C4-2B (cell line): ENCODE measurements at regions not wholly inside any gene's neighbourhood (a gene's known extent, or its start where the extent isn't known, plus 50 kb on each side); places are given as distances from the start of the nearest gene placed in this dataset.
"Not testable (repeated sequence)": the region's sequence is repeated elsewhere in the genome, so short reads cannot be mapped to it uniquely, and the experiment has no call there.

Experiments used
- H3K27ac ChIP-seq: fragments of 450-650 bp; 2 replicates; pipeline ENCODE4 v1.5.1; 2017
- ZFX ChIP-seq: fragments of 450-650 bp; IDR thresholded peaks from 2 replicates; pipeline ENCODE4 v1.6.1; 2017
- TF ChIP-seq, protein P1 (sequence below): fragments of 450-650 bp; conservative IDR thresholded peaks from 2 replicates; pipeline ENCODE4 v1.5.1; 2017; ENCODE audit warnings: mild to moderate bottlenecking

DNA sequence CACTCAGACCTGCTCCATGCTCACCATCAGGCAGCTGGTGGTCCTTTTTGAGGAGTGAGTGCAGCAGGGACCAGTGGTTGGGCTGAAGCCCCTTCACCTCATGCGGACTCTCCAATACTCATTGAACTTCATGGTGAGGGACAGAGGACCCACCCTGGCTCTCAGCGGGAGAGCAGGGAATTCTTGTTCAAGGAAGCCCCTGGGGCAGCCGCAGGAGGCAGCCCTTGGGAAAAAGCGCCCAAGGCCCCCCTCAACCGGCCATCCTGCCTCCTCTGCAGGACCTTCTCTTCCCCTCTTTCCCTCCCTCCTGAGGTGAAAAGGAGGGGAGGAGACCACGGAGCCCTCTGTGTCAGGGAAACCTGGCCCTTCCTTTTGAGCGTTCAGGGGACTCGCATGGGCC, 4510.9 kb upstream of the OR11H1 start:
- not testable (repeated sequence) for H3K27ac ChIP-seq

DNA sequence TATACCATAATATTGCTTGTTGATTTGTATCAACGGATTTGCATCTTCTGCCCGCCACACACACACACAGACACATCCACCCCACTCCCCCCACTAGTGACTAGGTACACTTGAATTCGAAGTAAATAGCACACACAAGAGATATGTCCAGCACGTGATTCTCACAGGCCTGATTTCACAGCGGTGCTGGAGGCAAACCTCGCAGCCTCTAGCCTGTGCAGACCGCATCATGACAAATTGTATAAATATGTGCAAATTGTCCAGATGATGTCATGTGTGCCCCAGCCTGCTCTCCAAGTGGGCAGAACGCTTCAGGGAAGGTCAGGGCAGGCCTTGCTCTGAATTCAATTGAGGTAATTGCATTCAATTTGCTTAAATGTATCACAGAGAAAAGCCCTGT, 4507.5 kb upstream of the OR11H1 start:
- not testable (repeated sequence) for H3K27ac ChIP-seq

DNA sequence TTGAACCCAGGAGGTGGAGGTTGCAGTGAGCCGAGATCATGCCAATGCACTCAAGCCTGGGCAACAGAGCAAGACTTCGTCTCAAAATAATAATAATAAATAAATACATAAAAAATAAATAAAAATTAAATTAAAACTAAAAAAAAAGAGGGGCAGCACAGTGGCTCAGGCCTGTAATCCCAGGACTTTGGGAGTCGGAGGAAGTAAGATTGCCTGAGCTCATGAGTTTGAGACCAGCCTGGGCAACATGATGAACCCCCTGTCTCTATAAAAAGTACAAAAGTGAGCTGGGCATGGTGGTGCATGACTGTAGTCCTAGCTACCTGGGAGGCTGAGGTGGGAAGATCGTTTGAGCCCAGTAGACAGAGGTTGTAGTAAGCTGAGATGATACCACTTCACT, 4501.5 kb upstream of the OR11H1 start:
- H3K27ac ChIP-seq, result not testable (repeated sequence)

DNA sequence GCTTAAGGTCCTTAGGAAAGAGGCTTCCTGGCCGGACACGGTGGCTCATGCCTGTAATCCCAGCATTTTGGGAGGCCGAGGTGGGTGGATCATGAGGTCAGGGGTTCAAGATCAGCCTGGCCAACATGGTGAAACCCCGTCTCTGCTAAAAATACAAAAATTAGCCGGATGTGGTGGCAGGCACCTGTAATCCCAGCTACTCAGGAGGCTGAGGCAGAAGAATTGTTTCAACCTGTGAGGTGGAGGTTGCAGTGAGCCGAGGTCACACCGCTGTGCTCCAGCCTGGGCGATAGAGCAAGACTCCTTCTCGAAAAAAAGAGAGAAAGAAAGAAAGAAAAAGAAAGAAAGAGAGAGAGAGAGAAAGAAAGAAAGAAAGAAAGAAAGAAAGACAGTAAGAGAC, 4500.9 kb upstream of the OR11H1 start:
- H3K27ac ChIP-seq, result not testable (repeated sequence)

DNA sequence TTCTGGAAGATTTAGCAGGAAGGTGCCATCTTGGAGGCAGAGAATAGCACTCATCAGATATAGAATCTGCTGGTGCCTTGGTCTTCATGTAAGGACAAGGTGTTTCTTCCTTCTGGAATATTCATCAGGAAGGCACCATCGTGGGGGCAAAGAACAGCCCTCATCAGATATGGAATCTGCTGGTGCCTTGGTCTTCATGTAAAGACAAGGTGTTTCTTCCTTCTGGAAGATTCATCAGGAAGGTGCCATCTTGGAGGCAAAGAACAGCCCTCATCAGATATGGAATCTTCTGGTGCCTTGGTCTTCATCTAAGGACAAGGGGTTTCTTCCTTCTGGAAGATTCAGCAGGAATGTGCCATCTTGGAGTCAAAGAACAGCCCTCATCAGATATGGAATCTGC, 4500.5 kb upstream of the OR11H1 start:
- not testable (repeated sequence) for H3K27ac ChIP-seq

DNA sequence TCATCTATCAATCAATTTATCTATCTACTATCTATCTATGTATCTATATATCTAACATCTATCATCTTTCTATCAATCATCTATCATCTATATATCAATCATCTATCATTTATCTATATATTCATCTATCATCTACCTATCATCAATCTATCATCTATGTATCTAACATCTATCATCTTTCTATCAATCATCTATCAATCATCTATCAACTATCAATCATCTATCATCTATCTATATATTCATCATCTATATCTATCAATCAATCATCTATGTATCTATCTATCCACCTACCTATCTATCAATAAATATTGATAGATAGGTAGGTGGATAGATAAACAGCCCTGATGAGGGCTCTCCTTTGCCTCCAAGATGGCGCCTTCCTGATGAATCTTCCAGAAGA, 4499.8 kb upstream of the OR11H1 start:
- H3K27ac ChIP-seq, result not testable (repeated sequence)

DNA sequence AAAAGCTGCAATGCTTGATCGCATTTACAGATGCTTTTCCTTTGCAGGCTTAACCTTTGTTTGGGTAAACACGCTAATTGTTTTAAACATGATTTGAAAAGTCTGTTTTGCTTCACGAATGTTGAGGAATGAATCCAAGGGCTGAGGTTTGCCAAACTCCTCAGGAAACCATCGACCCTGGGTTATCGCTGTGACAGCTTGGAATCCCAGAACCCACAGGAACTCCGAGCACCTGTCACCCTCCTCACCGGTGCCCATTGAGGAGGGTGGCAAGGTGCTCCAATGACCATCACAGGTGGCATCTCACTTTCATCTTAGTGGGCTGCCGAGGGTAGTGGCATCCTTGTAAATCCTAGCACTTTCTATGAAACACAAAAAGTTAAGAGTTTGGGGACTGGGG, 4498.5 kb upstream of the OR11H1 start:
- H3K27ac ChIP-seq, result not testable (repeated sequence)

DNA sequence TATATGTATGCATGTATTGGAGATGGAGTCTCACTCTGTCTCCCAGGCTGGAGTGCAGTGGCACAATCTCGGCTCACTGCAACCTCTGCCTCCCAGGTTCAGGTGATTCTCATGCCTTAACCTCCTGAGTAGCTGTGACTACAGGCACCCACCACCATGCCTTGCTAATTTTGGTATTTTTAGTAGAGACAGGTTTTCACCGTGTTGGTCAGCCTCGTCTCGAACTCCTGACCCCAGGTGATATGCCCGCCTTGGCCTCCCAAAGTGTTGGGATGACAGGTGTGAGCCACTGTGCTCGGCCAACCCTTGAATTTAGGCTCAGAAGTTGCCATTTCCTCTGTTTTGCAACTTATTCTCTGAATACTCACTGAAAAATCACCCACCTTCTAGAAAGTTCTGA, 4498.0 kb upstream of the OR11H1 start:
- not testable (repeated sequence) for H3K27ac ChIP-seq

DNA sequence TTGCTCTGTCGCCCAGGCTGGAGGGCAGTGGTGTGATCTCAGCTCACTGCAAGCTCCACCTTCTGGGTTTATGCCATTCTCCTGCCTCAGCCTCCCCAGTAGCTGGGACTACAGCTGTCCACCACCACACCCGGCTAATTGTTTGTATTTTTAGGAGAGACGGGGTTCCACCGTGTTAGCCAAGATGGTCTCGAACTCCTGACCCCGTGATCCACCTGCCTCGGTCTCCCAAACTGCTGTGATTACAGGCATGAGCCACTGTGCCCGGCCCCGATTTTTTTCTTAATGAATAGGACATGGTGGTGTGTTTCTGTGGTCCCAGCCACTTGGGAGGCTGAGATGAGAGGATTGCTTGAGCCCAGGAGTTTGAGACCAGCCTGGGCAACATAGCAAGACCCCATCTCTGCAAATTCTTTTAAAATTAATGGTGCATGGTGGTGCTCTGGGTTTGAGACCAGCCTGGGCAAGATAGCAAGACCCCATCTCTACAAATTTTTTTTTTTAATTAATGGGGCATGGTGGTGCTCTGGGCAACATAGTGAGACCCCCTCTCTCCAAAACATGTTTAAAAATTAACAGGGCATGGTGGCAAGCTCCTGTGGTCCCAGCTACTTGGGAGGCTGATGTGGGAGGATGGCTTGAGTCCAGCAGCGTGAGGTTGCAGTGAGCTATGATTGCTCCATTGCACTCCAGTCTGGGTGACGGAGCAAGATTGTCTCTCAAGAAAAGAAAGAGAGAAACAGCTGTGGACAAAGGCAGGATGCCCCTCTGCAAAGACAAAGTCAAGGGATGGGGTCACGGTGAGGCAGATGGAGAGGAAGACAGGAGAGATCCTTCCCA, 4497.2 kb upstream of the OR11H1 start:
- H3K27ac ChIP-seq, result not testable (repeated sequence)

DNA sequence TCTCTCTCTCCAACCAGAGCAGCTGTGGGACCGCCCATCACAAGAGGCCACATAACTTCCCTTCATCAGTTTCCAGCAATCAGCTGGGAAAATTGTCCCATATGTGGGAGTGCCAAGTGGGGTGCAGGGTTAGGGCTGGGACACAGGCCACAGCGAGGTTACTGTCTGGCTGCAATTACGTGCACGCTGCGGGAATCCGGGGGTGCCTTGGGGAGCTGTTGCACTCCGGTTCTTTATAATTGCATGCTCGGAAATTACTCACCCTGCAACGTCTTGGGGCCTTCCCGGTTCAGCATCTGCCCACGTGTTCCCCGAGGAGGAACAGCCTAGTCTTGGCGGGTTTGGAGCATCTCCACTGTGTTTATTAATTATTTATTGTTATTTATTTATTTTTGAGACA, 4495.9 kb upstream of the OR11H1 start:
- H3K27ac ChIP-seq, result not testable (repeated sequence)

DNA sequence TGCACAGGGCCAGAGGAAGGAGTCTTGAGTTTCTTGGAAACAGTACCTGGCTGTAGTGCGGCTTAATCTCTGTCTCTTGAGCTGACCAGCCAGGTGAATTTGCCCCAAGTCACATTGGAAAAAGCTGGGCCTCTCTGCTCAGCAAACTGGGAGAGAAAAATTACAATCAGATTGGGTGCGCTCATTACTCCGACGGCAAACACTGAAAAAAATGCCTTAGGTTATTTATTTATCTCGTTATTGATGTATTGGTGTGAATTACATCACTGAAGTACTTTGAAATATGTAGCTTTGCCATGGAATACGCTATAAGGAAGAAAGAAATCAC, 4493.4 kb upstream of the OR11H1 start:
- H3K27ac ChIP-seq, result not testable (repeated sequence)

DNA sequence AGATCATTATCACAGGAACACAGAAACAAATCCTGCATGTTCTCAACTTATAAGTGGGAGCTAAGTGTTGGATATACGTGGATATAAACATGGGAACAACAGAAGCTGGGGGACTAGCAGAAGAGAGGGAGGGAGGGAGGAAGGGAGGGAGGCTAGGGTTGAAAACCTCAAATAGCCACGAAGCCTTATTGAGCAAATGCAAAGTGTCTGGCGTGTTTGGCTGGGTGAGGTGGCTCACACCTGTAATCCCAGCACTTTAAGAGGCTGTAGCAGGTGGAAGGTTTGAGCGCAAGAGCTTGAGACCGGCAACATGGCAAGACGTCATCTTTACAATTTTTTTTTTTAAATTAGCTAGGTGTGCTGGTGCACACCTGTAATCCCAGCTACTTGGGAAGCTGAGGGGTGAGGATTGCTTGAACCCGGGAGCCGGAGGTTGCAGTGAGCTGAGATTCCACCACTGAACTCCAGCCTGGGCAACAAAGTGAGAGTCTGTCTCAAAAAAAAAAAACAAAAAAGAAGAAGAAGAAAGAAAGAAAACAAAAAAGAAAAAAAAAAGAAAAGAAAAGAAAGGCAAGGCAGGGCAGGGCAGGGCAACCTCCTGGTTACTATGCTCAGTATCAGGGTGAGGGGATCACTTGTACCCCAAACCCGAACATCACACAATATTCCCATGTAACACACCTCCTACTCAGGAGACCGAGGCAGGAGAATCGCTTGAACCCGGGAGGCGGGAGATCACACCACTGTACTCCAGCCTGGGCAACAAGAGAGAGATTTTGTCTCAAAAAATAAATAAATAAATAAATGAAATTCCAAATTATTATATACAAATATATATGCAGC, 4492.7 kb upstream of the OR11H1 start:
- not testable (repeated sequence) for H3K27ac ChIP-seq

DNA sequence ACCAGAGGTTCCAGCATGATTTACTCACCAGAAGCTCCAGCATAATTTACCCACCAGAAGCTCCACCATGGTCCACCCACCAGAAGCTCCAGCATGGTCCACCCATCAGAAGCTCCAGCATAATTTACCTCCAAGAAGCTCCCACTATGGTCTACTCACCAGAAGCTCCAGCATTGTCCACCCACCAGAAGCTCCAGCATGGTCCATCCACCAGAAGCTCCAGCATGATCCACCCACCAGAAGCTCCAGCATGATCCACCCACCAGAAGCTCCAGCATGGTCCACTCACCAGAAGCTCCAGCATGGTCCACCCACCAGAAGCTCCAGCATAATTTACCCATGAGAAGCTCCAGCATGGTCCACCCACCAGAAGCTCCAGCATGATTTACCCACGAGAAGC, 4490.7 kb upstream of the OR11H1 start:
- H3K27ac ChIP-seq, result not testable (repeated sequence)

DNA sequence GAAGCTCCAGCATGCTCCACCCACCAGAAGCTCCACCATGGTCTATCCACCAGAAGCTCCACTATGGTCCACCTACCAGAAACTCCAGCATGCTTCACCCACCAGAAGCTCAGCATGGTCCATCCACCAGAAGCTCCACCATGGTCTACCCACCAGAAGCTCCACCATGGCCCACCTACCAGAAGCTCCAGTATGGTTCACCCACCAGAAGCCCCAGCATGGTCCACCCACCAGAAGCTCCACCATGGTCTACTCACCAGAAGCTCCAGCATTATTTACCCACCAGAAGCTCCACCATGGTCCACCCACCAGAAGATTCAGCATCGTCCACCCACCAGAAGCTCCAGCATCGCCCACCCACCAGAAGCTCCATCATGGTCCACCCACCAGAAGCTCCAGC, 4490.2 kb upstream of the OR11H1 start:
- not testable (repeated sequence) for H3K27ac ChIP-seq

DNA sequence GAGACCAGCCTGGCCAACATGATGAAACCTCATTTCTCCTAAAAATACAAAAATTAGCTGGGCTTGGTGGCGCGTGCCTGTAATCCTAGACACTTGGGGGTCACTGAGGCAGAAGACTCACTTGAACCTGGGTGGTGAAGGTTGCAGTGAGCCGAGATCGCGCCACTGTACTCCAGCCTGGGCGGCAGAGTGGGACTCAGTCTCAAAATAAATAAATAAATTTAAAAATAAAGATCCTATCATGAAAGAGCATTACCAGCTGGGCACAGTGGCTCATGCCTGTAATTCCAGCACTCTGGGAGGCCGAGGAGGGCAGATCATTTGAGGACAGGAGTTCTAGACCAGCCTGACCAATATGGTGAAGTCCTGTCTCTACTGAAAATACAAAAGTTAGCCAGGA, 4489.2 kb upstream of the OR11H1 start:
- H3K27ac ChIP-seq, result not testable (repeated sequence)

DNA sequence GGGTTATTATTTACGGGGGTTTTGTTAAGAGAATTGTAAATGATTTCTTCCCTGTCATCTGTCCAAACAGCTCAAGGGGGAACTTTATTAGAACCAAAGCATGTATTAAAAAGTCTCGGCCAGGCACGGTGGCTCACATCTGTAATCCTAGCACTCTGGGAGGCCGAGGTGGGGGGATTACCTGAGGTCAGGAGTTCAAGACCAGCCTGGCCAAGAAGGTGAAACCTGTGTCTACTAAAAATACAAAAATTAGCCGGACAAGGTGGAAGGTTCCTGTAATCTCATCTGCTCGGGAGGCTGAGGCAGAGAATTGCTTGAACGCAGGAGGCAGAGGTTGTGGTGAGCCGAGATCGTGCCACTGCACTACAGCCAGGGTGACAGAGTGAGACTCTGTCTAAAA, 4486.6 kb upstream of the OR11H1 start:
- H3K27ac ChIP-seq, result not testable (repeated sequence)

DNA sequence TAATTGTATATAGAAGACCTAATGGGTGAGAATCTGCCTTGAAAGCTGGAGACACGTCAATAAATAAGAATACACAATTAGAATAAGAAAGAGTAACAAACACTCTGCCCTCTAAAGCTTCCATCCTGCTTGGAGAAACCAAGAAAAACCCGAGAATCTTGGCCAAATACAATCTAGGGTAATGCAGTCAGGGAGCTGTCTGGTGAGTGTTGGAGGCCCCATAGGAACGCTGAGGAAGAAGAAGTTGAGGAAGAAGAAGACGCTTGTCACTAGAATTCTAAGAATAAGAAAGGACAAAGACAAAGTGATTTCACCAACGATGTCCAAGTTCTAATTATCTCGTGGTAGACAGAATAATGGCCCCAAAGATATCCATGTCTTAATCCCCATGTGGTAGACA, 4485.9 kb upstream of the OR11H1 start:
- H3K27ac ChIP-seq, result no peak overlapping the region
- TF ChIP-seq, protein P1, sequence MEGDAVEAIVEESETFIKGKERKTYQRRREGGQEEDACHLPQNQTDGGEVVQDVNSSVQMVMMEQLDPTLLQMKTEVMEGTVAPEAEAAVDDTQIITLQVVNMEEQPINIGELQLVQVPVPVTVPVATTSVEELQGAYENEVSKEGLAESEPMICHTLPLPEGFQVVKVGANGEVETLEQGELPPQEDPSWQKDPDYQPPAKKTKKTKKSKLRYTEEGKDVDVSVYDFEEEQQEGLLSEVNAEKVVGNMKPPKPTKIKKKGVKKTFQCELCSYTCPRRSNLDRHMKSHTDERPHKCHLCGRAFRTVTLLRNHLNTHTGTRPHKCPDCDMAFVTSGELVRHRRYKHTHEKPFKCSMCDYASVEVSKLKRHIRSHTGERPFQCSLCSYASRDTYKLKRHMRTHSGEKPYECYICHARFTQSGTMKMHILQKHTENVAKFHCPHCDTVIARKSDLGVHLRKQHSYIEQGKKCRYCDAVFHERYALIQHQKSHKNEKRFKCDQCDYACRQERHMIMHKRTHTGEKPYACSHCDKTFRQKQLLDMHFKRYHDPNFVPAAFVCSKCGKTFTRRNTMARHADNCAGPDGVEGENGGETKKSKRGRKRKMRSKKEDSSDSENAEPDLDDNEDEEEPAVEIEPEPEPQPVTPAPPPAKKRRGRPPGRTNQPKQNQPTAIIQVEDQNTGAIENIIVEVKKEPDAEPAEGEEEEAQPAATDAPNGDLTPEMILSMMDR, result no peak
- no peak for TF ChIP-seq ZFX

DNA sequence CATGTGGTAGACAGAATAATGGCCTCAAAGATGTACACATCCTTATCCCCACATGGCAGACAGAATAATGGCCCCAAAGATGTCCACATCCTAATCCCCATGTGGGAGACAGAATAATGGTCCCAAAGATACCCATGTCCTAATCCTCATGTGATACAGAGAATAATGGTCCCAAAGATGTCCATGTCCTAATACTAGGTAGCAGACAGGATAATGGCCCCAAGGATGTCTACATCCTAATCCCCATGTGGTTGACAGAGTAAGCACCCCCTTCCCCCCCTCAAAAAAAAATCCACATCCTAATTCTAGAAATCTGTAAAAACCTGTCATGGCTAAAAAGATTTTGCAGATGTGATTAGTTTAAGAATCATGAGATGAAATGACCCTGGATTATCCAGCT, 4484.7 kb upstream of the OR11H1 start:
- not testable (repeated sequence) for H3K27ac ChIP-seq

DNA sequence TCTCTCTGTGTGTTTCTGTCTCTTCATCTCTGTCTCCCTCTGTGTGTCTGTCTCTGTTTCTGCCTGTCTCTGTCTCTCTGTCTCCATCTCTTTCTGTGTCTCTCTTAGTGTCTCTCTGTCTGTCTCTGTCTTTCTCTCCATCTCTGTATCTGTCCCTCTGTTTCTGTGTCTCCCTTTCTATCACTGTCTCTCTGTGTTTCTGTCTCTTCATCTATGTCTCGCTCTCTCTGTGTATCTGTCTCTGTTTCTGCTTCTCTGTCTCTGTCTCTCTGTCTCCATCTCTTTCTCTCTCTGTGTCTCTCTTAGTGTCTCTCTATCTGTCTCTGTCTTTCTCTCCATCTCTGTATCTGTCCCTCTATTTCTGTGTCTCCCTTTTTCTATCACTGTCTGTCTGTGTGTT, 4479.1 kb upstream of the OR11H1 start:
- H3K27ac ChIP-seq, result not testable (repeated sequence)

DNA sequence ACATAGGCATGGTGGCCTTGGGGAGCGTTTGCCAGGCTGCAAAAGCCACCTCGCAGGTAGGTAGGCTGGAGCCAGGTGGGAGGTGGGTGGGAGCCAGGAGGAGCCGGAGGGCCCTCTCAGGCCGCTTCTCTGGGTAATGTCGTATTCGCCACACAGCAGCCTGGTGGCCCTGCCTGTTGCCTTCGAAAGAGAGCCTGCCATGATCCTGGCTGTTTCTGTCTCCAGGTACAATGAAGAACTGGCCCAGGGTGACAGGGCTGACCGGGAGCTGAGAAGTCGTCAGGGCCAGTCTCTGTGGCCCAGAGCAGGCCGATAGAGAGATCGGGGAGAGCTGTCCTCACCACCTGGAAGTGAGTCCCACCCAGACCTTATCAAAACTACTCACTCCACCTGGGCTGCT, 4477.8 kb upstream of the OR11H1 start:
- H3K27ac ChIP-seq, result not testable (repeated sequence)

DNA sequence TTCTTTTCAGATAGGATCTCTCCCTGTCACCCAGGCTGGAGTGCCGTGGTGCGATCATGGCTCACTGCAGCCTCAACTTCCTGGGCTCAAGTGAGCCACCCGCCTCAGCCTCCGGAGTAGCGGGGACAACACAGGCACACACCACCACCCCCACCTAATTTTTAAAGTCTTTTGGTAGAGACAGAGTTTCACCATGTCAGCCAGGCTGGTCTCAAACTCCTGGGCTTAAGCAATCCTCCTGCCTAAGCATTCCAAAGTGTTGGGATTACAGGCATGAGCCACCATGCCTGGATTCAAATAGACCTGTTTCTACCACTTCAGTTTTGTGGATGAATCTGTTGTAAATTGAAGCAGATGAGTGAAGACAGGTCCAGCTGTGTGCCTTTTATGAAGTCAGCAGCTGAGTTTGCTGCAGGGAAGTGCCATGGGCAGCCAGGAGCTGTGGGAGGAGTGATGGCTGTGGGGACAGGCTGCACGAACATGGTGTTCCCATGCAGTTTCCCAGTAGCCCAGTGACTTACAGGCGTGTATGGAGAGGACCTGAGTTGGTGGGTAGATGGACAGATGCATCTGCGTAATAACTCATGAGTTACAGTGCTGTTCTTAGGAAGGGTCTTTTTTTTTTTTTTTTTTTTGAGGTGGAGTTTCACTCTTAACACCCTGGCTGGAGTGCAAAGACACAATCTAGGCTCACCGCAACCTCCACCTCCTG, 4476.4 kb upstream of the OR11H1 start:
- H3K27ac ChIP-seq, result not testable (repeated sequence)
